ENCODE measurements at regions not wholly inside any gene's neighbourhood (a gene's known extent, or its start where the extent isn't known, plus 50 kb on each side); places are given as distances from the start of the nearest gene placed in this dataset.

DNA sequence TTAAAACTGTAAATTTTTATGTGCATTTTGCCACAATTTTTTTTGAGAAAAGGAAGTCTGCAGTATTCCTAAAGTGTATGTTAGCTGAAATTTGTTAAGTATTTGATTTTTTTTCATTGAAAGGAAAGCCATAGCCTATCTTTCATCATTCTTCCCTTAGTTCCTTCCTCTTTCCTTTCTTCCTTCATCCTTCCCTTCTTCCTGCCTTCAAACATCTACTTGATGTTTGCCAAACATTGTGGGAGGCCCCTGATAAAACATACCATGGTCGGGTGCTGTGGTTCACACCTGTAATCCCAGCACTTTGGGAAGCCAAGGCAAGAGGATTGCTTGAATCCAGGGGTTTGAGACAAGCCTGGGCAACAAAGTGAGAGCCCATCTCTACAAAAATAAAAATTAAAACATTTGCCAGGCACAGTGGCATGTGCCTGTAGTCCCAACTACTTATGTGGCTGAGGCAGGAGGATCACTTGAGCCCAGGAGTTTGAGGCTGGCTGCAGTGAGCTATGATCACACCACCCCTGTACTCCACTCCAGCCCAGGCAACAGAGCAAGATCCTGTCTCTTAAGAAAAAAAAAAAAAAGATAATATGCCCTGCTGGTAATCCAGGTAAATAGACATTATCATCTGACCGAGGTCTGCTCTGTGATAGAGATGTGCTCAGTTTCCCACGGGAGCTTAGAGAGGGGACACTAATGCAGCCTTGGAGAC is 62.9 kb upstream of the FOXN2 start (continued):
- TF ChIP-seq, protein P1, sequence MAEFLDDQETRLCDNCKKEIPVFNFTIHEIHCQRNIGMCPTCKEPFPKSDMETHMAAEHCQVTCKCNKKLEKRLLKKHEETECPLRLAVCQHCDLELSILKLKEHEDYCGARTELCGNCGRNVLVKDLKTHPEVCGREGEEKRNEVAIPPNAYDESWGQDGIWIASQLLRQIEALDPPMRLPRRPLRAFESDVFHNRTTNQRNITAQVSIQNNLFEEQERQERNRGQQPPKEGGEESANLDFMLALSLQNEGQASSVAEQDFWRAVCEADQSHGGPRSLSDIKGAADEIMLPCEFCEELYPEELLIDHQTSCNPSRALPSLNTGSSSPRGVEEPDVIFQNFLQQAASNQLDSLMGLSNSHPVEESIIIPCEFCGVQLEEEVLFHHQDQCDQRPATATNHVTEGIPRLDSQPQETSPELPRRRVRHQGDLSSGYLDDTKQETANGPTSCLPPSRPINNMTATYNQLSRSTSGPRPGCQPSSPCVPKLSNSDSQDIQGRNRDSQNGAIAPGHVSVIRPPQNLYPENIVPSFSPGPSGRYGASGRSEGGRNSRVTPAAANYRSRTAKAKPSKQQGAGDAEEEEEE (CRISPR knock-in tag; IDR thresholded peaks at IDR 0.05; ENCODE audit: borderline replicate concordance) = 0 out of 2 replicates have a peak, but pooled peaks have one; percentile 47
- TF ChIP-seq SOX13 (IDR thresholded peaks at IDR 0.05) (no peak), SOX13 (CRISPR knock-in tag; conservative IDR thresholded peaks at IDR 0.05 in 1 of 2, IDR thresholded peaks at IDR 0.05 in 1 of 2) (0 out of 4 replicates have a peak, but pooled peaks of 1 of the 2 experiments have one; percentile 3), GFI1 (CRISPR knock-in tag; IDR thresholded peaks at IDR 0.05; ENCODE audit: borderline replicate concordance) (no peak), SP5 (CRISPR knock-in tag; IDR thresholded peaks at IDR 0.05; ENCODE audit: borderline replicate concordance, low read depth) (0 out of 2 replicates have a peak, but pooled peaks have one; percentile 7)

DNA sequence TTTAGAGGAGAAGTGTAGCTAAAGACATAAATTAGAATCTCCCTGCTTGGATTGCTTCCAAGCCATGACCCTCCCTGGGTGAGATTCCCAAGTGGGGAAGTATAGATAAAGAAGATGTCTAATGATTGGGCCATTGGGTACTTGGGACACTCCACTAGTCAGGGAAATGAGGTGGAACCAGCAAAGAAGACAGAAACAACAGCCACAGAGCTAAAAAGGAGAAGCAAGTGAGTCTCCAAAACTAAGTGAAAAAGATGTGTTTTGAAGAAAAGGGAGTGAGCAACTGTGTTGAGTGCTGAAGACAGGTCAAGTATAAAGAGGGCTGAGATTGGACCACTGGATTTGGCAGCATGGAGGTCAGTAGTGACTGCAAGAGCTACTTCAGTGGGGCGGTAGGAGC is 61.2 kb upstream of the FOXN2 start:
- POLR2A ChIA-PET = no interaction called here
- intact Hi-C loops (cut with micrococcal nuclease; ENCODE audit: unreplicated experiment) (no loop called here), in situ Hi-C loops (cut with HindIII; ENCODE audit: extremely low pct_ligation_motif_present, low pct_unique_long_range_greater_than_20kb) (no loop called here)
- Histone ChIP-seq H3K36me3 (replicated peaks in 1 of 2; ENCODE audit: control insufficient read depth in 1 of 2, insufficient read depth in 2 of 2, low read length in 2 of 2) (no peaks in the 10 kb centered on the region), H2AFZ (ENCODE audit: low read length) (no peak overlapping the region), H3K4me2 (ENCODE audit: low read depth, low read length) (no peak overlapping the region), H4K20me1 (ENCODE audit: insufficient read depth, low read length) (no peaks in the 10 kb centered on the region), H3K4me3 (replicated peaks in 1 of 3; ENCODE audit: insufficient read depth in 1 of 3, low read depth in 2 of 3, low read length in 3 of 3) (no peak overlapping the region), H3K9me3 (ENCODE audit: low read length) (no peaks in the 10 kb centered on the region), H3K4me1 (ENCODE audit: insufficient read depth, low read length) (peaks cover 54% of the 10 kb centered on the region), H3K27me3 (ENCODE audit: control insufficient read depth in 1 of 2, insufficient read depth in 2 of 2, low read length in 2 of 2) (no peaks in the 10 kb centered on the region; a peak in 1 of 5 replicates), H3K27ac (ENCODE audit: extremely low read length, insufficient read depth, low read length) (no peak overlapping the region), H3K9ac (ENCODE audit: insufficient read depth, low read depth, low read length) (no peak overlapping the region), H3K79me2 (ENCODE audit: insufficient read depth, low read length) (no peaks in the 10 kb centered on the region)
- DNase-seq (ENCODE audit: low spot score) (no peak), ATAC-seq (no peak), FAIRE-seq (no peak)
- CTCF ChIA-PET (ENCODE audit: low intra/inter-chr PET ratio, low total read pairs) = no interaction called here
- 97% methylated on average over 1 of the region's 1 CpG for WGBS (ENCODE audit: low lambda C conversion rate)
- no peak for TF ChIP-seq NR2F1 (CRISPR knock-in tag; IDR thresholded peaks at IDR 0.05)
- TF ChIP-seq ATF1 (CRISPR knock-in tag; IDR thresholded peaks at IDR 0.05) = no peak
- TF ChIP-seq, protein P2, sequence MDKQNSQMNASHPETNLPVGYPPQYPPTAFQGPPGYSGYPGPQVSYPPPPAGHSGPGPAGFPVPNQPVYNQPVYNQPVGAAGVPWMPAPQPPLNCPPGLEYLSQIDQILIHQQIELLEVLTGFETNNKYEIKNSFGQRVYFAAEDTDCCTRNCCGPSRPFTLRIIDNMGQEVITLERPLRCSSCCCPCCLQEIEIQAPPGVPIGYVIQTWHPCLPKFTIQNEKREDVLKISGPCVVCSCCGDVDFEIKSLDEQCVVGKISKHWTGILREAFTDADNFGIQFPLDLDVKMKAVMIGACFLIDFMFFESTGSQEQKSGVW (CRISPR knock-in tag; IDR thresholded peaks at IDR 0.05; ENCODE audit: borderline replicate concordance) = no peak
- no peak for TF ChIP-seq ZNF879 (CRISPR knock-in tag; IDR thresholded peaks at IDR 0.05)
- TF ChIP-seq SCMH1 (CRISPR knock-in tag; IDR thresholded peaks at IDR 0.05; ENCODE audit: borderline replicate concordance) = no peak
- BruUV-seq (replicated peaks) = no TSS peak
